ENCODE measurements at regions not wholly inside any gene's neighbourhood (a gene's known extent, or its start where the extent isn't known, plus 50 kb on each side); places are given as distances from the start of the nearest gene placed in this dataset.

- ChIA-PET CTCF (no interaction called here), POLR2A (no interaction called here)
- H3K4me3 ChIP-seq (ENCODE audit: low read depth, low read length) = no peak overlapping the region
- no peak for DNase-seq (ENCODE audit: low read depth, low spot score)
- no peak for TF ChIP-seq CTCF (IDR thresholded peaks at IDR 0.05; ENCODE audit: insufficient read depth, low read length, missing control alignments)
These were observed 752.1 kb downstream of the LTN1 start for GRCh38 chr21:28240586-28240985.

DNA sequence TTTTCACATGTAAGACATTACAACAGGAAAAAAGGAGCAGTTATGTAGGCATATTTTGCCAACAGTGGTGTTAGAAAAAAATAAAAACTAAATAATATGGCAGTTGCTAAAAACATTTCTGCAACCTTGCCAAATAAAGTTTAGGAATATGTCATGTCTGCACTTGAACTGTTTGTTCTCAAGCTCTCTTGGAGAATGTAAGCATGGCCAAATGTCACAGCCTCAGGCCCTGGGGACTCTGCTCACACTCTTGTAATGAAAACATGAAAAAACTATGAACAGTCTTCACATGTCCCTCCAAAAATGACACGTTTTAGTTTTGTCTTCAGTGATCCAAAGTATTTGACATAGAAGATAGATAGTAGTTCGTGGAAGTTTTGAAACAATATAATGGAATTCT is 753.3 kb downstream of the LTN1 start:
- H3K4me3 ChIP-seq (ENCODE audit: low read depth, low read length) = no peak overlapping the region
- TF ChIP-seq CTCF (IDR thresholded peaks at IDR 0.05; ENCODE audit: insufficient read depth, low read length, missing control alignments) = no peak
- DNase-seq (ENCODE audit: low read depth, low spot score) = no peak
- POLR2A ChIA-PET = no interaction called here
- CTCF ChIA-PET = no interaction called here

GRCh38 chr21:28237661-28238060 is 755.0 kb downstream of the LTN1 start:
- no peak for DNase-seq (ENCODE audit: low read depth, low spot score)
- H3K4me3 ChIP-seq (ENCODE audit: low read depth, low read length) = no peak overlapping the region
- no peak for TF ChIP-seq CTCF (IDR thresholded peaks at IDR 0.05; ENCODE audit: insufficient read depth, low read length, missing control alignments)
- ChIA-PET CTCF (no interaction called here), POLR2A (interaction anchor here (0.6 kb wide), 1 partner anchor 407 kb away, joined by 3 read pairs; no protein-coding TSS in a partner anchor)

DNA sequence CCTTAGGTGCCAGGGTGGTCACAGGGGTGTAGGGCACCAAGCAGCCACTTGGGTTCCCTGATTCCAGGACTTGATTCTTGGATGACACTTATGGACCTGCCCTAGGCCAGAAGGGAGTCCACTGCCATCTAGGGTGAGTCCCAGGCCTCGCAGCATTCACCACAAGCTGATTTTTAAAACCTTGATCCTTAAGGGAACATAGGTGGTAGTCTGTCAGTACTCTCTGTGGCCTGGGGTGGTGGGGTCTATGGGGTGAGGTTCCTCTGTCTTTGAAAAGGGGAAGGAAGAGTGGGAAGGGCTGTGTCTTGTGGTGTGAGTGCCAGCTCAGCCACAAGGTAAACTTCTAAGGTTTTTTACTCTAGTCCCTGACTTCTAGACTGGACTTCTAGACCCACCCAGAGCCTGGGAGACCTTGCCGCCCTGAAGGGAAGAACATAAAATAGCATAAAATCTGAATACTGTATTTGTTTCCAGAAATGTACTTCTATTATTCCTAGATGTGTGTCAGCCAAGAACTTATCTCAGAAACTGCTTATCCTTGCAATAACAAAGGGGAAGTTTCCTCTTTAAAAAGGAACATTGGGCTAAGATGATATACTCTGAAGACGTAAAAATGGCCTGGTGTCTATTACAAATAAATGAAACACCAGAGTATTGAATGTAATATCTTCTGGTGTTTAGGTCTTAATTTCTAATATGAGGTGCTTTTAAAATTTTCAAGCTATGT is 757.3 kb downstream of the LTN1 start:
- CTCF ChIA-PET = interaction anchor here (0.8 kb wide), 1 partner anchor 56 kb away, joined by 3 read pairs; no protein-coding TSS in a partner anchor
- no peak for DNase-seq (ENCODE audit: low read depth, low spot score)
- no peak for TF ChIP-seq CTCF (IDR thresholded peaks at IDR 0.05; ENCODE audit: insufficient read depth, low read length, missing control alignments)
- no peak overlapping the region for H3K4me3 ChIP-seq (ENCODE audit: low read depth, low read length)
- POLR2A ChIA-PET = no interaction called here

- no peak for TF ChIP-seq CTCF (IDR thresholded peaks at IDR 0.05; ENCODE audit: insufficient read depth, low read length, missing control alignments)
- H3K4me3 ChIP-seq (ENCODE audit: low read depth, low read length) = no peak overlapping the region
- DNase-seq (ENCODE audit: low read depth, low spot score) = no peak
- ChIA-PET CTCF (interaction anchor here (0.8 kb wide), 1 partner anchor 49 kb away, joined by 3 read pairs; no protein-coding TSS in a partner anchor), POLR2A (no interaction called here)
These were observed 758.4 kb downstream of the LTN1 start for GRCh38 chr21:28234326-28234725.

DNA sequence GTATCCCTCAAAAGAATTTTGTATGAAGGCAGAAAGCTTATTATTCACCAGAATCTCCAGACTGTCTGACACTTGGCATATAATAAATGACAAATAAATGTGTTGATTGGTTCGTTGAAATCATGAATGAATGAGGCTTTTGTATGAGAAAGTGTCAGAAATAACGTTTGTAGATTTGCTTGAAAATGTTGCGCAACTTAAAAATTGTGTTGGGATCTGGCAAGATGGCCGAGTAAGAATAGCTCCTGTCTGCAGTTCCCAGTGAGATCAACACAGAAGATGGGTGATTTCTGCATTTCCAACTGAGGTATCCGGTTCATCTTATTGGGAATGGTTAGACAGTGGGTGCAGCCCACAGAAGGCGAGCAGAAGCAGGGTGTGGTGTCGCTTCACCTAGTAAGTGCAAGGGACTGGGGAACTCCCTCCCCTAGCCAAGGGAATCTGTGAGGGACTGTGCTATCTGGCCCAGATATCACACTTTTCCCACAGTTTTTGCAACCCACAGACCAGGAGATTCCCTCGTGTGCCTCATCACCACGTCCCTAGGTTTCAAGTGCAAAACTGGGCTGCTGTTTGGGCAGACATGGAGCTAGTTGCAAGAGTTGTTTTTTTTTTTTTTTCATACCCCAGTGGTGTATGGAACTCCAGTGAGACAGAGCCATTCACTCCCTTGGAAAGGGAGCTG is 759.0 kb downstream of the LTN1 start:
- H3K4me3 ChIP-seq (ENCODE audit: low read depth, low read length) = no peak overlapping the region
- CTCF ChIA-PET = interaction anchor here (0.8 kb wide), 1 partner anchor 50 kb away, joined by 3 read pairs; no protein-coding TSS in a partner anchor
- TF ChIP-seq CTCF (IDR thresholded peaks at IDR 0.05; ENCODE audit: insufficient read depth, low read length, missing control alignments) = no peak
- no peak for DNase-seq (ENCODE audit: low read depth, low spot score)
- POLR2A ChIA-PET = no interaction called here

Measured in AG04449 (cell line).